Loucy (cell line): ENCODE measurements at regions not wholly inside any gene's neighbourhood (a gene's known extent, or its start where the extent isn't known, plus 50 kb on each side); places are given as distances from the start of the nearest gene placed in this dataset.

Experiments used
- CTCF ChIP-seq: fragments of 200-600 bp; sonication (generic); conservative IDR thresholded peaks from 2 replicates; pipeline ENCODE4 v1.5.1; 2014; ENCODE audit warnings: mild to moderate bottlenecking, antibody characterized with exemption, low read length
- EZH2phosphoT487 ChIP-seq: fragments of 200-600 bp; IDR thresholded peaks from 2 replicates; pipeline ENCODE4 v1.6.1; 2018; ENCODE audit warnings: antibody characterized with exemption, mild to moderate bottlenecking, moderate library complexity, borderline replicate concordance

- no peak for TF ChIP-seq CTCF
- no peak for TF ChIP-seq EZH2phosphoT487
Observed at GRCh38 chr14:44372807-44373489, 134.1 kb downstream of the FSCB start.
